GM23338 (cell line): ENCODE measurements at regions not wholly inside any gene's neighbourhood (a gene's known extent, or its start where the extent isn't known, plus 50 kb on each side); places are given as distances from the start of the nearest gene placed in this dataset.

Experiments used
- ATAC-seq: fragments of 200-7000 bp; cut with Tn5 transposase; 3 replicates; pipeline ENCODE4 v1.9.1; 2020
- DNase-seq: peaks from one replicate; pipeline ENCODE4 v3.0.0-alpha.2; 2015; ENCODE audit warnings: low spot score
- H2AFZ ChIP-seq: fragments of 200-600 bp; sonication (generic); 2 replicates; pipeline ENCODE4 v1.8.0; 2016; ENCODE audit warnings: antibody characterized with exemption, mild to moderate bottlenecking, moderate library complexity
- H3F3A ChIP-seq: fragments of 200-600 bp; sonication (generic); replicated peaks from 2 replicates; pipeline ENCODE4 v1.8.0; 2017; ENCODE audit warnings: antibody characterized with exemption, mixed run types, low read depth
- H3K27ac ChIP-seq: fragments of 200-600 bp; sonication (generic); 2 replicates; pipeline ENCODE4 v1.6.1; 2016; ENCODE audit warnings: low read depth
- H3K27me3 ChIP-seq: fragments of 200-600 bp; sonication (generic); 2 replicates; pipeline ENCODE4 v1.8.0; 2016; ENCODE audit warnings: mild to moderate bottlenecking, mixed run types, moderate library complexity; ENCODE audit not compliant: insufficient read depth
- H3K36me3 ChIP-seq: fragments of 200-600 bp; sonication (generic); 2 replicates; pipeline ENCODE4 v1.8.0; 2016; ENCODE audit warnings: mild to moderate bottlenecking; ENCODE audit not compliant: insufficient read depth
- H3K4me1 ChIP-seq: fragments of 200-600 bp; sonication (generic); 2 replicates; pipeline ENCODE4 v1.8.0; 2016; ENCODE audit warnings: mild to moderate bottlenecking, moderate library complexity; ENCODE audit not compliant: insufficient read depth
- H3K4me2 ChIP-seq: fragments of 200-600 bp; sonication (generic); 2 replicates; pipeline ENCODE4 v1.7.1; 2017; ENCODE audit warnings: mixed run types
- H3K4me3 ChIP-seq: fragments of 200-600 bp; sonication (generic); 2 replicates; pipeline ENCODE4 v1.6.1; 2016; ENCODE audit warnings: mixed run types
- H3K79me2 ChIP-seq: fragments of 200-600 bp; sonication (generic); replicated peaks from 2 replicates; pipeline ENCODE4 v1.8.0; 2017; ENCODE audit warnings: mild to moderate bottlenecking; ENCODE audit not compliant: insufficient read depth
- H3K9me2 ChIP-seq: fragments of 200-600 bp; sonication (generic); 2 replicates; pipeline ENCODE4 v1.8.0; 2017; ENCODE audit not compliant: insufficient read depth
- H4K20me1 ChIP-seq: fragments of 200-600 bp; sonication (generic); replicated peaks from 2 replicates; pipeline ENCODE4 v1.8.0; 2017; ENCODE audit warnings: mild to moderate bottlenecking; ENCODE audit not compliant: insufficient read depth
- H3K27ac Mint-ChIP-seq: 2 replicates; pipeline ENCODE4 v1.8.0; 2020; ENCODE audit warnings: inconsistent platforms, mild to moderate bottlenecking, moderate library complexity, mixed read lengths
- H3K27me3 Mint-ChIP-seq: 3 replicates; pipeline ENCODE4 v1.8.0; 2022; ENCODE audit warnings: low read depth, mild to moderate bottlenecking, moderate library complexity, mixed read lengths, inconsistent platforms; ENCODE audit not compliant: insufficient read depth, poor library complexity
- H3K36me3 Mint-ChIP-seq: 3 replicates; pipeline ENCODE4 v1.8.0; 2021; ENCODE audit warnings: low read depth, mild to moderate bottlenecking, inconsistent platforms, moderate library complexity, mixed read lengths
- H3K4me1 Mint-ChIP-seq: 3 replicates; pipeline ENCODE4 v1.8.0; 2020; ENCODE audit warnings: mild to moderate bottlenecking, inconsistent platforms, mixed read lengths
- H3K4me3 Mint-ChIP-seq: 3 replicates; pipeline ENCODE4 v1.8.0; 2021; ENCODE audit warnings: moderate library complexity, mild to moderate bottlenecking, inconsistent platforms, mixed read lengths
- H3K9me3 Mint-ChIP-seq: 3 replicates; pipeline ENCODE4 v1.8.0; 2020; ENCODE audit warnings: moderate library complexity, mild to moderate bottlenecking, inconsistent platforms, mixed read lengths
- CREB1 ChIP-seq: fragments of 250-450 bp; sonication (Bioruptor Pico); IDR thresholded peaks from 2 replicates; pipeline ENCODE4 v1.5.0; 2020; ENCODE audit warnings: low read depth, mild to moderate bottlenecking, moderate library complexity
- EZH2 ChIP-seq: fragments of 200-600 bp; sonication (generic); IDR thresholded peaks from one replicate; pipeline ENCODE4 v1.8.0; 2017; ENCODE audit warnings: antibody characterized with exemption, mild to moderate bottlenecking, low read depth; ENCODE audit not compliant: unreplicated experiment
- EZH2phosphoT487 ChIP-seq: fragments of 200-600 bp; sonication (generic); IDR thresholded peaks from one replicate; pipeline ENCODE4 v1.8.1; 2018; ENCODE audit warnings: antibody characterized with exemption; ENCODE audit not compliant: unreplicated experiment
- JUNB ChIP-seq: IDR thresholded peaks from one replicate; pipeline ENCODE4 v1.6.1; 2016; ENCODE audit warnings: antibody characterized with exemption; ENCODE audit not compliant: unreplicated experiment
- NANOG ChIP-seq: IDR thresholded peaks from 2 replicates; pipeline ENCODE4 v1.6.1; 2016; ENCODE audit warnings: antibody characterized with exemption, borderline replicate concordance
- POLR2AphosphoS5 ChIP-seq: IDR thresholded peaks from 2 replicates; pipeline ENCODE4 v1.6.1; 2016; ENCODE audit warnings: antibody characterized with exemption, low read depth
- STAT1 ChIP-seq: IDR thresholded peaks from one replicate; pipeline ENCODE4 v1.6.1; 2016; ENCODE audit warnings: antibody characterized with exemption; ENCODE audit not compliant: unreplicated experiment
- ZNF331 ChIP-seq: fragments of 250-450 bp; sonication (Bioruptor Pico); IDR thresholded peaks from 2 replicates; pipeline ENCODE4 v1.5.0; 2020; ENCODE audit warnings: low read depth, mild to moderate bottlenecking, moderate library complexity
- TF ChIP-seq, protein P1 (sequence below): IDR thresholded peaks from one replicate; pipeline ENCODE4 v1.6.1; 2018; ENCODE audit warnings: antibody characterized with exemption; ENCODE audit not compliant: unreplicated experiment
- TF ChIP-seq, protein P2 (sequence below): fragments of 250-450 bp; sonication (Bioruptor Pico); IDR thresholded peaks from 2 replicates; pipeline ENCODE4 v1.5.0; 2020; ENCODE audit warnings: mild to moderate bottlenecking, moderate library complexity
- TF ChIP-seq, protein P3 (sequence below): IDR thresholded peaks from 2 replicates; pipeline ENCODE4 v1.6.1; 2016; ENCODE audit warnings: antibody characterized with exemption

DNA sequence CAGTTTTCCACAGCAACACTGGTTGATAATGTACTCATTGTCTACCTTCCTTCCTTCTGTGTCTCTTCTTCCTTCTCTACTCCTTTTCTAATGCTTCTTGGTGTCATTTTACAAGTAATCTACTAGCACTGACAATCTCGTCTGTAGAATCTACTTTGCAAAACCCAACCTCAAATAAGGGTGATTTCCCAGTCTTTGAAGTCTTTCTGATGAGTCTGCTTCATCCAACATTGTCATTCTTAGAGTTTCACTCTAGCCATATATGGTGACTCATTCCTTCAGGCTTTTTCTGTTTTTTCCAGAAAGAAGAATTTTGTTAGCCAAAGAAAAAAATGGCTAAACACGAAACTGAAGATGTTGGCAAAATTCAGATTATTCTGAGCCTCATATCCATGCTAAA, 288.7 kb downstream of the MBD2 start (continued):
- TF ChIP-seq, protein P1, sequence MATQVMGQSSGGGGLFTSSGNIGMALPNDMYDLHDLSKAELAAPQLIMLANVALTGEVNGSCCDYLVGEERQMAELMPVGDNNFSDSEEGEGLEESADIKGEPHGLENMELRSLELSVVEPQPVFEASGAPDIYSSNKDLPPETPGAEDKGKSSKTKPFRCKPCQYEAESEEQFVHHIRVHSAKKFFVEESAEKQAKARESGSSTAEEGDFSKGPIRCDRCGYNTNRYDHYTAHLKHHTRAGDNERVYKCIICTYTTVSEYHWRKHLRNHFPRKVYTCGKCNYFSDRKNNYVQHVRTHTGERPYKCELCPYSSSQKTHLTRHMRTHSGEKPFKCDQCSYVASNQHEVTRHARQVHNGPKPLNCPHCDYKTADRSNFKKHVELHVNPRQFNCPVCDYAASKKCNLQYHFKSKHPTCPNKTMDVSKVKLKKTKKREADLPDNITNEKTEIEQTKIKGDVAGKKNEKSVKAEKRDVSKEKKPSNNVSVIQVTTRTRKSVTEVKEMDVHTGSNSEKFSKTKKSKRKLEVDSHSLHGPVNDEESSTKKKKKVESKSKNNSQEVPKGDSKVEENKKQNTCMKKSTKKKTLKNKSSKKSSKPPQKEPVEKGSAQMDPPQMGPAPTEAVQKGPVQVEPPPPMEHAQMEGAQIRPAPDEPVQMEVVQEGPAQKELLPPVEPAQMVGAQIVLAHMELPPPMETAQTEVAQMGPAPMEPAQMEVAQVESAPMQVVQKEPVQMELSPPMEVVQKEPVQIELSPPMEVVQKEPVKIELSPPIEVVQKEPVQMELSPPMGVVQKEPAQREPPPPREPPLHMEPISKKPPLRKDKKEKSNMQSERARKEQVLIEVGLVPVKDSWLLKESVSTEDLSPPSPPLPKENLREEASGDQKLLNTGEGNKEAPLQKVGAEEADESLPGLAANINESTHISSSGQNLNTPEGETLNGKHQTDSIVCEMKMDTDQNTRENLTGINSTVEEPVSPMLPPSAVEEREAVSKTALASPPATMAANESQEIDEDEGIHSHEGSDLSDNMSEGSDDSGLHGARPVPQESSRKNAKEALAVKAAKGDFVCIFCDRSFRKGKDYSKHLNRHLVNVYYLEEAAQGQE: no peak
- TF ChIP-seq EZH2phosphoT487 (no peak), EZH2 (no peak), STAT1 (no peak), POLR2AphosphoS5 (no peak), JUNB (no peak)

DNA sequence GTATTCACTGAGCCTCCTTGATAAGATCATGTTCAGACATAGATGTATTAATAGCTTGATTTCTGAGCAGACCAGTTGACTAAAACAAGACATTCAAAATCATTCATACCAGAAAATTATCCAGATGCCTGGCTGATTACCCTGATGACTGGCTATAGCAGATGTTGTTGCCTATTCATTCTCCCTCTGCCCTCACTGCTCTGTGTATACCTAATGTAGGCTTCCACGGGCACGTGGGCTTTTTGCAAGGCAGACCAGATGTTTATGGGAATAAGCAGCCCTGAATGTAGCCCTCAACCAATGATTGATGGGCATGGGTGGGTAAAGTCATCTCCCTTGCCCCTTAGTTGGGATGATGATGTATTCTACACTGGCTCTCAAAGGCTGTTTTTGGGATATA, 289.1 kb downstream of the MBD2 start:
- ATAC-seq (no peak), DNase-seq (no peak)
- Histone ChIP-seq H3K27me3 (no peaks in the 10 kb centered on the region), H3K79me2 (no peaks in the 10 kb centered on the region), H3K36me3 (no peaks in the 10 kb centered on the region), H4K20me1 (no peaks in the 10 kb centered on the region), H3K27ac (no peak overlapping the region), H2AFZ (no peak overlapping the region), H3K9me2 (0 out of 2 replicates have a peak, but pooled peaks cover 2% of the 10 kb centered on the region), H3F3A (no peaks in the 10 kb centered on the region), H3K4me1 (no peaks in the 10 kb centered on the region), H3K4me2 (no peak overlapping the region), H3K4me3 (no peak overlapping the region)
- TF ChIP-seq, protein P2, sequence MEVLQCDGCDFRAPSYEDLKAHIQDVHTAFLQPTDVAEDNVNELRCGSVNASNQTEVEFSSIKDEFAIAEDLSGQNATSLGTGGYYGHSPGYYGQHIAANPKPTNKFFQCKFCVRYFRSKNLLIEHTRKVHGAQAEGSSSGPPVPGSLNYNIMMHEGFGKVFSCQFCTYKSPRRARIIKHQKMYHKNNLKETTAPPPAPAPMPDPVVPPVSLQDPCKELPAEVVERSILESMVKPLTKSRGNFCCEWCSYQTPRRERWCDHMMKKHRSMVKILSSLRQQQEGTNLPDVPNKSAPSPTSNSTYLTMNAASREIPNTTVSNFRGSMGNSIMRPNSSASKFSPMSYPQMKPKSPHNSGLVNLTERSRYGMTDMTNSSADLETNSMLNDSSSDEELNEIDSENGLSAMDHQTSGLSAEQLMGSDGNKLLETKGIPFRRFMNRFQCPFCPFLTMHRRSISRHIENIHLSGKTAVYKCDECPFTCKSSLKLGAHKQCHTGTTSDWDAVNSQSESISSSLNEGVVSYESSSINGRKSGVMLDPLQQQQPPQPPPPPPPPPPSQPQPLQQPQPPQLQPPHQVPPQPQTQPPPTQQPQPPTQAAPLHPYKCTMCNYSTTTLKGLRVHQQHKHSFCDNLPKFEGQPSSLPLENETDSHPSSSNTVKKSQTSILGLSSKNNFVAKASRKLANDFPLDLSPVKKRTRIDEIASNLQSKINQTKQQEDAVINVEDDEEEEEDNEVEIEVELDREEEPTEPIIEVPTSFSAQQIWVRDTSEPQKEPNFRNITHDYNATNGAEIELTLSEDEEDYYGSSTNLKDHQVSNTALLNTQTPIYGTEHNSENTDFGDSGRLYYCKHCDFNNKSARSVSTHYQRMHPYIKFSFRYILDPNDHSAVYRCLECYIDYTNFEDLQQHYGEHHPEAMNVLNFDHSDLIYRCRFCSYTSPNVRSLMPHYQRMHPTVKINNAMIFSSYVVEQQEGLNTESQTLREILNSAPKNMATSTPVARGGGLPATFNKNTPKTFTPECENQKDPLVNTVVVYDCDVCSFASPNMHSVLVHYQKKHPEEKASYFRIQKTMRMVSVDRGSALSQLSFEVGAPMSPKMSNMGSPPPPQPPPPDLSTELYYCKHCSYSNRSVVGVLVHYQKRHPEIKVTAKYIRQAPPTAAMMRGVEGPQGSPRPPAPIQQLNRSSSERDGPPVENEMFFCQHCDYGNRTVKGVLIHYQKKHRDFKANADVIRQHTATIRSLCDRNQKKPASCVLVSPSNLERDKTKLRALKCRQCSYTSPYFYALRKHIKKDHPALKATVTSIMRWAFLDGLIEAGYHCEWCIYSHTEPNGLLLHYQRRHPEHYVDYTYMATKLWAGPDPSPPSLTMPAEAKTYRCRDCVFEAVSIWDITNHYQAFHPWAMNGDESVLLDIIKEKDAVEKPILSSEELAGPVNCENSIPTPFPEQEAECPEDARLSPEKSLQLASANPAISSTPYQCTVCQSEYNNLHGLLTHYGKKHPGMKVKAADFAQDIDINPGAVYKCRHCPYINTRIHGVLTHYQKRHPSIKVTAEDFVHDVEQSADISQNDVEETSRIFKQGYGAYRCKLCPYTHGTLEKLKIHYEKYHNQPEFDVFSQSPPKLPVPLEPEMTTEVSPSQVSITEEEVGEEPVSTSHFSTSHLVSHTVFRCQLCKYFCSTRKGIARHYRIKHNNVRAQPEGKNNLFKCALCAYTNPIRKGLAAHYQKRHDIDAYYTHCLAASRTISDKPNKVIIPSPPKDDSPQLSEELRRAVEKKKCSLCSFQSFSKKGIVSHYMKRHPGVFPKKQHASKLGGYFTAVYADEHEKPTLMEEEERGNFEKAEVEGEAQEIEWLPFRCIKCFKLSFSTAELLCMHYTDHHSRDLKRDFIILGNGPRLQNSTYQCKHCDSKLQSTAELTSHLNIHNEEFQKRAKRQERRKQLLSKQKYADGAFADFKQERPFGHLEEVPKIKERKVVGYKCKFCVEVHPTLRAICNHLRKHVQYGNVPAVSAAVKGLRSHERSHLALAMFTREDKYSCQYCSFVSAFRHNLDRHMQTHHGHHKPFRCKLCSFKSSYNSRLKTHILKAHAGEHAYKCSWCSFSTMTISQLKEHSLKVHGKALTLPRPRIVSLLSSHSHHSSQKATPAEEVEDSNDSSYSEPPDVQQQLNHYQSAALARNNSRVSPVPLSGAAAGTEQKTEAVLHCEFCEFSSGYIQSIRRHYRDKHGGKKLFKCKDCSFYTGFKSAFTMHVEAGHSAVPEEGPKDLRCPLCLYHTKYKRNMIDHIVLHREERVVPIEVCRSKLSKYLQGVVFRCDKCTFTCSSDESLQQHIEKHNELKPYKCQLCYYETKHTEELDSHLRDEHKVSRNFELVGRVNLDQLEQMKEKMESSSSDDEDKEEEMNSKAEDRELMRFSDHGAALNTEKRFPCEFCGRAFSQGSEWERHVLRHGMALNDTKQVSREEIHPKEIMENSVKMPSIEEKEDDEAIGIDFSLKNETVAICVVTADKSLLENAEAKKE (CRISPR knock-in tag): no peak
- no peak for TF ChIP-seq NANOG
- no peak for TF ChIP-seq STAT1
- TF ChIP-seq EZH2phosphoT487: no peak
- no peak for TF ChIP-seq POLR2AphosphoS5
- TF ChIP-seq, protein P1: no peak
- no peak for TF ChIP-seq CREB1 (CRISPR knock-in tag)
- TF ChIP-seq ZNF331 (CRISPR knock-in tag): no peak
- TF ChIP-seq JUNB: no peak
- TF ChIP-seq, protein P3, sequence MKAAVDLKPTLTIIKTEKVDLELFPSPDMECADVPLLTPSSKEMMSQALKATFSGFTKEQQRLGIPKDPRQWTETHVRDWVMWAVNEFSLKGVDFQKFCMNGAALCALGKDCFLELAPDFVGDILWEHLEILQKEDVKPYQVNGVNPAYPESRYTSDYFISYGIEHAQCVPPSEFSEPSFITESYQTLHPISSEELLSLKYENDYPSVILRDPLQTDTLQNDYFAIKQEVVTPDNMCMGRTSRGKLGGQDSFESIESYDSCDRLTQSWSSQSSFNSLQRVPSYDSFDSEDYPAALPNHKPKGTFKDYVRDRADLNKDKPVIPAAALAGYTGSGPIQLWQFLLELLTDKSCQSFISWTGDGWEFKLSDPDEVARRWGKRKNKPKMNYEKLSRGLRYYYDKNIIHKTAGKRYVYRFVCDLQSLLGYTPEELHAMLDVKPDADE: no peak
- Mint-ChIP-seq H3K9me3 (peaks cover 4% of the 10 kb centered on the region; the same call in 1 of the 3 replicates), H3K4me1 (no peaks in the 10 kb centered on the region), H3K27ac (no peak overlapping the region), H3K27me3 (no peaks in the 10 kb centered on the region), H3K36me3 (no peaks in the 10 kb centered on the region), H3K4me3 (no peak overlapping the region)
